Esophagus muscularis mucosa (tissue), 3 donors: ENCODE measurements at regions not wholly inside any gene's neighbourhood (a gene's known extent, or its start where the extent isn't known, plus 50 kb on each side); places are given as distances from the start of the nearest gene placed in this dataset.

ENCODE experiments used
- CTCF ChIP-seq, 3 experiments: fragments of 200-600 bp in 2 of 3; fragments of 450-650 bp in 1 of 3; sonication (generic) in 2 of 3; IDR thresholded peaks; one replicate each; pipeline ENCODE4 v1.5.1; 2017 to 2019; ENCODE audit warnings: antibody characterized with exemption in 3 of 3, mild to moderate bottlenecking in 2 of 3, moderate library complexity in 1 of 3
- POLR2A ChIP-seq: fragments of 450-650 bp; IDR thresholded peaks from one replicate; pipeline ENCODE4 v1.6.1; 2017; ENCODE audit warnings: antibody characterized with exemption, moderate library complexity, mild to moderate bottlenecking, low read depth
- POLR2AphosphoS5 ChIP-seq, 2 donors: sonication (generic); formaldehyde crosslinking; IDR thresholded peaks; one replicate each; pipeline ENCODE4 v1.6.1; 2017; ENCODE audit warnings: antibody characterized with exemption in 2 of 2

GRCh38 chr14:65879248-65880009 is 466.9 kb downstream of the FUT8 start:
- no peak for TF ChIP-seq POLR2A
- no peak for TF ChIP-seq CTCF (IDR thresholded peaks at IDR 0.05)
- no peak for TF ChIP-seq POLR2AphosphoS5 (IDR thresholded peaks at IDR 0.05)
